Endothelial cell of umbilical vein (primary cell): ENCODE measurements at regions not wholly inside any gene's neighbourhood (a gene's known extent, or its start where the extent isn't known, plus 50 kb on each side); places are given as distances from the start of the nearest gene placed in this dataset.

Source experiments
- BruUV-seq: library from RNA; stranded (reverse); fragments of 400-500 nt; replicated peaks from 2 replicates; lab custom pipeline; 2021; lab: Mats Ljungman, UMichigan
- CTCF ChIA-PET: fragments of 300-600, 350-600 bp; sonication (Branson Sonifier 250); formaldehyde crosslinking; loops from one replicate; lab custom pipeline; 2021; ENCODE audit warnings: antibody characterized with exemption, inconsistent platforms; lab: Charles Lee
- POLR2A ChIA-PET: fragments of 300-600, 350-600 bp; sonication (Branson Sonifier 250); formaldehyde crosslinking; loops from one replicate; lab custom pipeline; 2021; ENCODE audit warnings: antibody characterized with exemption, inconsistent platforms; lab: Charles Lee
- DNase-seq: peaks from one replicate; pipeline ENCODE4 v3.0.0-alpha.2; 2011; ENCODE audit warnings: low read depth, low spot score
- FAIRE-seq: peaks from 2 replicates; lab custom pipeline; 2011; peaks lifted over from hg19 to GRCh38; lab: Jason Lieb, UNC
- H2AFZ ChIP-seq: 2 replicates; pipeline ENCODE4 v1.6.0; 2012; ENCODE audit warnings: low read depth, low read length, control low read depth, inconsistent platforms
- H3K27ac ChIP-seq: 2 replicates; pipeline ENCODE4 v1.5.1; 2011; ENCODE audit warnings: low read depth, mild to moderate bottlenecking, control low read depth, low read length, moderate library complexity; ENCODE audit not compliant: insufficient read depth
- H3K27me3 ChIP-seq, 2 experiments: 2 replicates each; pipeline versions ENCODE4 v1.6.0 to v1.6.1; 2011; ENCODE audit warnings: low read length in 2 of 2, mixed read lengths in 1 of 2; ENCODE audit not compliant: control insufficient read depth in 2 of 2, insufficient read depth in 2 of 2
- H3K36me3 ChIP-seq, 2 experiments: 2 replicates in 1 of 2; 3 replicates in 1 of 2; pipeline ENCODE4 v1.5.1; 2011; ENCODE audit warnings: low read length in 2 of 2, mild to moderate bottlenecking in 1 of 2, moderate library complexity in 1 of 2; ENCODE audit not compliant: control insufficient read depth in 2 of 2, insufficient read depth in 2 of 2; ENCODE audit errors: extremely low read depth in 1 of 2
- H3K4me1 ChIP-seq: 3 replicates; pipeline ENCODE4 v1.5.1; 2011; ENCODE audit warnings: mild to moderate bottlenecking, low read length; ENCODE audit not compliant: control insufficient read depth, insufficient read depth; ENCODE audit errors: extremely low read depth
- H3K4me2 ChIP-seq: 2 replicates; pipeline ENCODE4 v1.6.1; 2011; ENCODE audit warnings: low read length, control low read depth, mixed read lengths; ENCODE audit not compliant: insufficient read depth
- H3K4me3 ChIP-seq, 3 experiments: fragments of 200-600 bp in 1 of 3; sonication (generic), shearing (Covaris generic) in 1 of 3; replicated peaks in 1 of 3; 2 replicates each; pipeline ENCODE4 v1.5.1; 2011 to 2016; ENCODE audit warnings: control low read depth in 3 of 3, low read length in 3 of 3, mild to moderate bottlenecking in 2 of 3, inconsistent platforms in 1 of 3, low read depth in 1 of 3, moderate library complexity in 1 of 3; ENCODE audit not compliant: insufficient read depth in 1 of 3
- H3K79me2 ChIP-seq: 2 replicates; pipeline ENCODE4 v1.6.0; 2012; ENCODE audit warnings: low read length, inconsistent platforms; ENCODE audit not compliant: control insufficient read depth, insufficient read depth
- H3K9ac ChIP-seq: replicated peaks from 2 replicates; pipeline ENCODE3; 2011; ENCODE audit warnings: low read length, control low read depth; ENCODE audit not compliant: insufficient read depth; ENCODE audit errors: extremely low read depth
- H3K9me1 ChIP-seq: replicated peaks from 3 replicates; pipeline ENCODE4 v1.6.0; 2011; ENCODE audit warnings: mild to moderate bottlenecking, low read length; ENCODE audit not compliant: control insufficient read depth, insufficient read depth; ENCODE audit errors: extremely low read depth
- H3K9me3 ChIP-seq: replicated peaks from 2 replicates; pipeline ENCODE4 v1.5.1; 2012; ENCODE audit warnings: low read length, inconsistent platforms; ENCODE audit not compliant: control insufficient read depth, insufficient read depth
- H4K20me1 ChIP-seq: replicated peaks from 2 replicates; pipeline ENCODE3; 2011; ENCODE audit warnings: mild to moderate bottlenecking, low read length; ENCODE audit not compliant: control insufficient read depth, insufficient read depth; ENCODE audit errors: extremely low read depth
- FOS ChIP-seq: IDR thresholded peaks from 2 replicates; pipeline ENCODE4 v1.6.1; 2011; ENCODE audit warnings: mild to moderate bottlenecking, low read length, moderate library complexity, borderline replicate concordance; ENCODE audit not compliant: insufficient read depth
- JUN ChIP-seq: IDR thresholded peaks from 2 replicates; pipeline ENCODE4 v1.6.1; 2011; ENCODE audit warnings: borderline replicate concordance, low read depth; ENCODE audit not compliant: insufficient read length, insufficient read depth
- dilution Hi-C: fragments of 300-500 bp; cut with MboI; formaldehyde crosslinking; loops from one replicate; pipeline ENCODE4 v1.15.0; 2019; ENCODE audit warnings: low sequenced_read_pairs; ENCODE audit not compliant: extremely low pct_ligation_motif_present
- intact Hi-C: fragments of 100-400 bp; cut with micrococcal nuclease; formaldehyde crosslinking; loops from one replicate; pipeline ENCODE4 v1.10.0; 2022
- TF ChIP-seq, protein P1 (sequence below), 2 donors: IDR thresholded peaks; 1 replicate in 1 of 2; 2 replicates in 1 of 2; pipeline ENCODE4 v1.5.1; 2011; ENCODE audit warnings: low read length in 2 of 2, mild to moderate bottlenecking in 2 of 2, moderate library complexity in 2 of 2, control low read depth in 1 of 2, inconsistent platforms in 1 of 2, low read depth in 1 of 2; ENCODE audit not compliant: insufficient read depth in 1 of 2; ENCODE audit errors: extremely low read depth in 1 of 2

GRCh38 chr12:28689398-28690175 lies 459.5 kb upstream of the FAR2 start:
- FAIRE-seq (no peak), DNase-seq (no peak)
- Histone ChIP-seq H3K4me3 (no peak overlapping the region), H3K27ac (no peak overlapping the region), H3K4me2 (no peak overlapping the region), H3K9me3 (no peaks in the 10 kb centered on the region), H3K4me1 (no peaks in the 10 kb centered on the region), H2AFZ (no peak overlapping the region), H3K79me2 (no peaks in the 10 kb centered on the region), H3K9ac (no peak overlapping the region), H3K9me1 (no peaks in the 10 kb centered on the region), H4K20me1 (no peaks in the 10 kb centered on the region), H3K27me3 (no peaks in the 10 kb centered on the region), H3K36me3 (no peaks in the 10 kb centered on the region)
- ChIA-PET CTCF (interaction anchor here (1.3 kb wide), 1 partner anchor 13 kb away, joined by 3 read pairs; no protein-coding TSS in a partner anchor), POLR2A (no interaction called here)
- dilution Hi-C loops (no loop called here), intact Hi-C loops (no loop called here)
- no TSS peak for BruUV-seq
- TF ChIP-seq FOS: no peak

DNA sequence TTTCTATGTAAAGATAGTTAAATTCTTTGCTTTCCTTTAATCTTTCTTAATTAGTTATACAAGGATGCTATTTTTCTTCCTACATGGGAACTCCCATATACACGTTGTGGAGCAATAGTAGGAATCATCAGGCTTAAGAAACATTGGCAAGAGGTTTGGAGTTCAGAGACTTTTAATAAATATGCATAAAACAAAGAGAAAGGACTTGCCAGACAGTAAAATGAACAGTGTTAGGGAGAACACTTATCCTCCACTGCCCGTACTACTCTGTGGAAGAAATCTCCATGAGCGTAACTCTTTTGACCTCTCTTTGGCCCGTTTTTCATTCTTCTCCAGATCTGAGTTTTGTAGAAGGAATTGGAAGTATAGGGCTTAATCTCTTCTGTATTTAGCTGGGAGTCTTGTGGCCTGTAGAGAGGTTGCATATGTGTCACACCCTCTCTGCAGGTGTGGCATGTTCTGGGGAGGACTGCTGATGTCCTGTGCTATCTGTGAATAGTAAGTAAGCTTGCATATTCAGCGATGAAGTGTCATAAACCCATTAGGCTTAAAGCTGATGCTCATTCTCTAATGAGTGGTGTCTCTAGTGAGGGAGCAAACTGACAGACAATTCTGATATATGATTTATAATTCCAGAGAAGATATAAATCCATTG lies 455.4 kb upstream of the FAR2 start:
- H3K79me2 ChIP-seq: no peaks in the 10 kb centered on the region
- ChIA-PET POLR2A (no interaction called here), CTCF (no interaction called here)
- H4K20me1 ChIP-seq: no peaks in the 10 kb centered on the region
- no TSS peak for BruUV-seq
- H3K4me2 ChIP-seq: no peak overlapping the region
- dilution Hi-C loops: no loop called here
- H2AFZ ChIP-seq: no peak overlapping the region
- FAIRE-seq (no peak), DNase-seq (no peak)
- H3K4me3 ChIP-seq: no peak overlapping the region
- H3K27me3 ChIP-seq: no peaks in the 10 kb centered on the region
- TF ChIP-seq, protein P1, sequence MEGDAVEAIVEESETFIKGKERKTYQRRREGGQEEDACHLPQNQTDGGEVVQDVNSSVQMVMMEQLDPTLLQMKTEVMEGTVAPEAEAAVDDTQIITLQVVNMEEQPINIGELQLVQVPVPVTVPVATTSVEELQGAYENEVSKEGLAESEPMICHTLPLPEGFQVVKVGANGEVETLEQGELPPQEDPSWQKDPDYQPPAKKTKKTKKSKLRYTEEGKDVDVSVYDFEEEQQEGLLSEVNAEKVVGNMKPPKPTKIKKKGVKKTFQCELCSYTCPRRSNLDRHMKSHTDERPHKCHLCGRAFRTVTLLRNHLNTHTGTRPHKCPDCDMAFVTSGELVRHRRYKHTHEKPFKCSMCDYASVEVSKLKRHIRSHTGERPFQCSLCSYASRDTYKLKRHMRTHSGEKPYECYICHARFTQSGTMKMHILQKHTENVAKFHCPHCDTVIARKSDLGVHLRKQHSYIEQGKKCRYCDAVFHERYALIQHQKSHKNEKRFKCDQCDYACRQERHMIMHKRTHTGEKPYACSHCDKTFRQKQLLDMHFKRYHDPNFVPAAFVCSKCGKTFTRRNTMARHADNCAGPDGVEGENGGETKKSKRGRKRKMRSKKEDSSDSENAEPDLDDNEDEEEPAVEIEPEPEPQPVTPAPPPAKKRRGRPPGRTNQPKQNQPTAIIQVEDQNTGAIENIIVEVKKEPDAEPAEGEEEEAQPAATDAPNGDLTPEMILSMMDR (IDR thresholded peaks at IDR 0.05; ENCODE audit: extremely low read depth in 1 of 2, insufficient read depth in 1 of 2, low read depth in 1 of 2, low read length in 2 of 2): no peak
- no peak for TF ChIP-seq JUN
- TF ChIP-seq FOS: no peak
- no peaks in the 10 kb centered on the region for H3K4me1 ChIP-seq
- H3K36me3 ChIP-seq: no peaks in the 10 kb centered on the region
- intact Hi-C loops: no loop called here
- no peaks in the 10 kb centered on the region for H3K9me3 ChIP-seq
- no peak overlapping the region for H3K27ac ChIP-seq
- H3K9me1 ChIP-seq: no peaks in the 10 kb centered on the region
- no peak overlapping the region for H3K9ac ChIP-seq
